ENCODE measurements at regions not wholly inside any gene's neighbourhood (a gene's known extent, or its start where the extent isn't known, plus 50 kb on each side); places are given as distances from the start of the nearest gene placed in this dataset.

DNA sequence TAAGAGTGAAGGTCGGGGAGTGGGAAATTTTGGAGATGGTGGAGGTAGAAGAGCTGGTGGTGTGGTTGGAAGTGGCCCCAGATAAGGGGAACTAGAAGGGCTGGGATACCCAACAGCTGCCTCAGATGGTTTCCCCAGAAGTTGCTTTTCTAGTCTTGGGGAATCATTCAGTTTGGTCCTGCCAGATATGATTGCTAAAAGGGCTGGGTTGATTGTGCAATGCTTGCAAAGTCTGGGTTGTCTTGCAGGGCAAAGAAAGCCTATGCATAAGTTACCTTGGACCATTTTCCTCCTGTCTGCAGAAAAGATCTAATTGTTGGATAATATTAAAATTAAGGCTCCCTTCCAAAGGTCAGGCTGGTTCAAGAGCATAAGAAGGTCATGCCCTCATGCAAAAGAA lies 213.8 kb upstream of the ZNF804B start:
- H2AFZ ChIP-seq (ENCODE audit: low read length), result no peak overlapping the region
- H3K79me2 ChIP-seq (ENCODE audit: control insufficient read depth in 1 of 2, insufficient read depth in 2 of 2, low read length in 2 of 2), result no peaks in the 10 kb centered on the region
- H2BK20ac ChIP-seq (ENCODE audit: low read length), result no peak overlapping the region
- H3K4me2 ChIP-seq (ENCODE audit: insufficient read depth in 1 of 2, low read depth in 2 of 2, low read length in 2 of 2), result no peak overlapping the region
- no peak overlapping the region for H2BK5ac ChIP-seq (ENCODE audit: low read depth, low read length)
- no peak overlapping the region for H3K4ac ChIP-seq (replicated peaks; ENCODE audit: insufficient read length, low read depth, low read length)
- no peaks in the 10 kb centered on the region for H4K20me1 ChIP-seq (replicated peaks in 1 of 2; ENCODE audit: control insufficient read depth in 1 of 2, insufficient read depth in 2 of 2, low read length in 2 of 2)
- H2BK12ac ChIP-seq (ENCODE audit: low read depth, low read length), result no peak overlapping the region
- H4K5ac ChIP-seq (ENCODE audit: insufficient read length, low read depth, low read length), result no peak overlapping the region
- POLR2A ChIA-PET (ENCODE audit: partially characterized antibody), result no interaction called here
- no peak overlapping the region for H2AK5ac ChIP-seq (ENCODE audit: low read depth, low read length)
- peaks cover 18 to 25% of the 10 kb centered on the region in 2 experiments for H3K9me3 ChIP-seq (ENCODE audit: insufficient read depth in 2 of 2, low read depth in 1 of 2, low read length in 1 of 2)
- no peak overlapping the region for H3K18ac ChIP-seq (ENCODE audit: extremely low read depth, low read length)
- H3K27ac ChIP-seq (ENCODE audit: low read depth, low read length), result no peak overlapping the region
- H2BK15ac ChIP-seq (ENCODE audit: low read length), result no peak overlapping the region
- no peak overlapping the region for H3K14ac ChIP-seq (ENCODE audit: insufficient read length)
- CTCF ChIA-PET (ENCODE audit: partially characterized antibody), result interaction anchor here (1.3 to 1.9 kb wide), 4 partner anchors 21 to 1077 kb away, joined by 3 to 6 read pairs (median 4); no protein-coding TSS in a partner anchor
- H3K56ac ChIP-seq (replicated peaks; ENCODE audit: insufficient read length, low read depth, low read length), result no peak overlapping the region
- H4K8ac ChIP-seq (ENCODE audit: extremely low read depth, insufficient read depth, low read length), result no peak overlapping the region
- DNase-seq (ENCODE audit: low read depth in 1 of 2, low spot score in 2 of 2), result no peak
- peaks cover 0 to 6% (median 0%) of the 10 kb centered on the region in 4 experiments; a peak in 2 of 8 replicates for H3K36me3 ChIP-seq (ENCODE audit: control insufficient read depth in 2 of 4, insufficient read depth in 4 of 4, low read length in 3 of 4)
- no peak overlapping the region for H4K91ac ChIP-seq (replicated peaks; ENCODE audit: insufficient read length, low read length)
- no peaks in the 10 kb centered on the region for H3K79me1 ChIP-seq (ENCODE audit: low read depth, low read length)
- no peak for FAIRE-seq
- H3K23ac ChIP-seq (ENCODE audit: insufficient read length), result no peak overlapping the region
- 100% methylated on average over 1 of the region's 1 CpG; no CpG with 5 or more reads in 1 of the 2 experiments for WGBS, 2 experiments (ENCODE audit: extremely low coverage in 1 of 2, insufficient coverage in 1 of 2, insufficient read length in 1 of 2, insufficient replicate concordance in 2 of 2, low coverage in 1 of 2, low lambda C conversion rate in 2 of 2, missing lambda C conversion rate in 1 of 2)
- no peaks in the 10 kb centered on the region for H3K27me3 ChIP-seq (replicated peaks in 1 of 4; ENCODE audit: control insufficient read depth in 3 of 4, extremely low read depth in 1 of 4, insufficient read depth in 3 of 4, low read length in 3 of 4)
- no peak overlapping the region for H3K4me3 ChIP-seq (ENCODE audit: extremely low read depth in 1 of 4, insufficient read depth in 2 of 4, low read depth in 3 of 4, low read length in 4 of 4)
- no peak overlapping the region for H2BK120ac ChIP-seq (replicated peaks; ENCODE audit: low read depth, low read length)
- TF ChIP-seq CREB1 (IDR thresholded peaks at IDR 0.05) (no peak), NRF1 (IDR thresholded peaks at IDR 0.05; ENCODE audit: low read depth, low read length) (no peak), KDM5A (IDR thresholded peaks at IDR 0.05; ENCODE audit: low read length) (no peak), ZNF274 (IDR thresholded peaks at IDR 0.05; ENCODE audit: borderline replicate concordance, extremely low read depth, low read length) (no peak), GTF2F1 (IDR thresholded peaks at IDR 0.05; ENCODE audit: borderline replicate concordance, low read depth, low read length) (no peak), MAFK (IDR thresholded peaks at IDR 0.05; ENCODE audit: low read depth, low read length) (no peak)
- no peaks in the 10 kb centered on the region for H3K4me1 ChIP-seq (replicated peaks in 1 of 4; ENCODE audit: control insufficient read depth in 3 of 4, insufficient read depth in 4 of 4, low read length in 3 of 4)
- H3K9ac ChIP-seq (replicated peaks in 1 of 4; ENCODE audit: extremely low read depth in 1 of 4, low read depth in 3 of 4, low read length in 3 of 4), result no peak overlapping the region
- H3K23me2 ChIP-seq (ENCODE audit: low read depth, low read length), result no peaks in the 10 kb centered on the region
